Spleen (tissue), 11 donors: ENCODE measurements at regions not wholly inside any gene's neighbourhood (a gene's known extent, or its start where the extent isn't known, plus 50 kb on each side); places are given as distances from the start of the nearest gene placed in this dataset.

Source experiments
- DNase-seq: peaks from one replicate; pipeline ENCODE4 v3.0.0-alpha.2; 2020
- H3K27ac ChIP-seq, 8 donors: fragments of 200-600 bp; sonication (generic) in 7 of 8; 1 replicate in 4 of 8; 2 replicates in 4 of 8; pipeline versions ENCODE4 v1.5.0 to v1.8.0; 2016 to 2021; ENCODE audit warnings: inconsistent platforms in 4 of 8, mild to moderate bottlenecking in 4 of 8, moderate library complexity in 1 of 8
- H3K27me3 ChIP-seq, 7 donors: fragments of 200-600 bp; sonication (generic) in 6 of 7; replicated peaks in 1 of 7; 1 replicate in 4 of 7; 2 replicates in 3 of 7; pipeline versions ENCODE4 v1.5.0 to v1.8.0; 2016 to 2021; ENCODE audit warnings: inconsistent platforms in 3 of 7, mild to moderate bottlenecking in 1 of 7
- H3K36me3 ChIP-seq, 6 donors: fragments of 200-600 bp; sonication (generic) in 5 of 6; 1 replicate in 4 of 6; 2 replicates in 2 of 6; pipeline versions ENCODE4 v1.5.0 to v1.8.0; 2016 to 2021; ENCODE audit warnings: inconsistent platforms in 2 of 6
- H3K4me1 ChIP-seq, 6 donors: fragments of 200-600 bp; sonication (generic) in 5 of 6; 1 replicate in 3 of 6; 2 replicates in 3 of 6; pipeline versions ENCODE4 v1.5.0 to v1.8.0; 2016 to 2021; ENCODE audit warnings: inconsistent platforms in 3 of 6
- H3K4me3 ChIP-seq, 8 donors: fragments of 200-600 bp; sonication (generic) in 7 of 8; 1 replicate in 4 of 8; 2 replicates in 4 of 8; pipeline versions ENCODE4 v1.5.0 to v1.8.0; 2016 to 2021; ENCODE audit warnings: inconsistent platforms in 4 of 8, mild to moderate bottlenecking in 4 of 8, moderate library complexity in 2 of 8
- H3K9me3 ChIP-seq, 8 donors: fragments of 200-600 bp; sonication (generic) in 7 of 8; 1 replicate in 4 of 8; 2 replicates in 4 of 8; pipeline versions ENCODE4 v1.5.0 to v1.8.0; 2016 to 2021; ENCODE audit warnings: inconsistent platforms in 4 of 8
- CTCF ChIP-seq, 11 experiments: fragments of 200-600 bp in 7 of 11; fragments of 450-650 bp in 4 of 11; sonication (generic) in 4 of 11; IDR thresholded peaks in 8 of 11; conservative IDR thresholded peaks in 3 of 11; 1 replicate in 7 of 11; 2 replicates in 4 of 11; pipeline versions ENCODE4 v1.4.0 to v1.8.0; 2016 to 2021; ENCODE audit warnings: antibody characterized with exemption in 11 of 11, inconsistent platforms in 4 of 11, mild to moderate bottlenecking in 1 of 11
- POLR2A ChIP-seq, 3 donors: fragments of 450-650 bp; IDR thresholded peaks; one replicate each; pipeline ENCODE4 v1.5.1; 2017; ENCODE audit warnings: antibody characterized with exemption in 3 of 3, mild to moderate bottlenecking in 1 of 3
- POLR2AphosphoS5 ChIP-seq, 3 donors: sonication (generic); formaldehyde crosslinking; IDR thresholded peaks; one replicate each; pipeline ENCODE4 v1.5.1; 2017; ENCODE audit warnings: antibody characterized with exemption in 3 of 3
- whole genome bisulfite sequencing, 5 donors: extraction: QIAGEN DNeasy Blood & Tissue Kit in 3 of 5; methylation state at CpG; one replicate each; pipeline versions ENCODE4 v1.1.5 to v1.1.7; 2013 to 2018; 5-methylcytosine and 5-hydroxymethylcytosine counted together
- intact Hi-C: fragments of 100-400 bp; cut with DNase I; formaldehyde crosslinking; loops from one replicate; pipeline ENCODE4 v1.15.0; 2023; ENCODE audit warnings: low total_unique reads
- donor health status: healthy with polysubstance abuse.
- donor health status: DM: no; HTN: no; CAD: no; lungs with moderate emphysema.
- donor health status: DM: no; HTN: no; CAD: no.
- donor health status: Bipolar disorder and iron deficiency.
- donor health status: healthy.
- donor health status: DM: no; HTN: no; CAD: no.
- donor health status: DM: yes; HTN: yes; CAD: no.

GRCh38 chr12:16096273-16096849 lies 181.1 kb downstream of the SLC15A5 start:
- 66 to 91% (median 72%) methylated on average over 2 of the region's 2 CpGs for WGBS, 5 donors
- no peak for TF ChIP-seq CTCF (IDR thresholded peaks at IDR 0.05 in 8 of 11, conservative IDR thresholded peaks at IDR 0.05 in 3 of 11)
- no peak for TF ChIP-seq POLR2A (IDR thresholded peaks at IDR 0.05)
- TF ChIP-seq POLR2AphosphoS5 (IDR thresholded peaks at IDR 0.05): no peak
- Histone ChIP-seq H3K4me1 (no peaks in the 10 kb centered on the region), H3K4me3 (no peak overlapping the region), H3K9me3 (peaks cover 0 to 12% (median 0%) of the 10 kb centered on the region in 8 donors), H3K27me3 (no peaks in the 10 kb centered on the region), H3K36me3 (no peaks in the 10 kb centered on the region), H3K27ac (no peak overlapping the region)
- DNase-seq: no peak
- intact Hi-C loops: no loop called here

GRCh38 chr12:16095531-16096110 lies 181.9 kb downstream of the SLC15A5 start:
- no peak overlapping the region for H3K4me3 ChIP-seq
- H3K9me3 ChIP-seq: peaks cover 0 to 12% (median 0%) of the 10 kb centered on the region in 8 donors
- H3K27ac ChIP-seq: no peak overlapping the region
- H3K4me1 ChIP-seq: no peaks in the 10 kb centered on the region
- H3K36me3 ChIP-seq: no peaks in the 10 kb centered on the region
- DNase-seq: no peak
- no peaks in the 10 kb centered on the region for H3K27me3 ChIP-seq
- WGBS, 5 donors: 41 to 55% (median 44%) methylated on average over 4 of the region's 4 CpGs
- intact Hi-C loops: no loop called here
- no peak for TF ChIP-seq POLR2A (IDR thresholded peaks at IDR 0.05)
- TF ChIP-seq CTCF (IDR thresholded peaks at IDR 0.05 in 8 of 11, conservative IDR thresholded peaks at IDR 0.05 in 3 of 11): no peak
- no peak for TF ChIP-seq POLR2AphosphoS5 (IDR thresholded peaks at IDR 0.05)

DNA sequence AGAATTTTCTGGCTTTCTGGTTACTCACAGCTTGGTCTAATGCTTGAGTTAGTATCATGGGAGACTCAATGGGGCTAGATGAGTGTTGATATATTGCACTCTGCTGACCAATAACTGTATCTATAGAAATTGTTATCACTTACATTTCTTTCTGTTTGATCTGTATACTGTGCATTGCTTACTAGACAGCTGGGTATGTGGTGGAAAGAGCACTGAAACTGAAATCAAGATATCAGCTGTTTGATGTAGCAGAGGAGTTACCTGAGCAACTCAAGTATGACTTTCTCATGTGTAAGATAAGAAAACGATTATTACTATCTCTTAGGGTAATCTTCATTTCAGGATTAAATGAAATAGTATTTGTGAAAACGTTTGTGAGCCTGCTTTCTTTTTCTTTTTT lies 183.0 kb downstream of the SLC15A5 start:
- no peak for DNase-seq
- Histone ChIP-seq H3K4me3 (no peak overlapping the region), H3K36me3 (no peaks in the 10 kb centered on the region), H3K4me1 (no peaks in the 10 kb centered on the region), H3K9me3 (peaks cover 0 to 12% (median 0%) of the 10 kb centered on the region in 8 donors), H3K27me3 (no peaks in the 10 kb centered on the region), H3K27ac (no peak overlapping the region)
- TF ChIP-seq CTCF (IDR thresholded peaks at IDR 0.05 in 8 of 11, conservative IDR thresholded peaks at IDR 0.05 in 3 of 11): no peak
- TF ChIP-seq POLR2AphosphoS5 (IDR thresholded peaks at IDR 0.05): no peak
- TF ChIP-seq POLR2A (IDR thresholded peaks at IDR 0.05): no peak
- intact Hi-C loops: no loop called here
- WGBS, 5 donors: 34 to 52% (median 38%) methylated on average over 2 of the region's 2 CpGs

DNA sequence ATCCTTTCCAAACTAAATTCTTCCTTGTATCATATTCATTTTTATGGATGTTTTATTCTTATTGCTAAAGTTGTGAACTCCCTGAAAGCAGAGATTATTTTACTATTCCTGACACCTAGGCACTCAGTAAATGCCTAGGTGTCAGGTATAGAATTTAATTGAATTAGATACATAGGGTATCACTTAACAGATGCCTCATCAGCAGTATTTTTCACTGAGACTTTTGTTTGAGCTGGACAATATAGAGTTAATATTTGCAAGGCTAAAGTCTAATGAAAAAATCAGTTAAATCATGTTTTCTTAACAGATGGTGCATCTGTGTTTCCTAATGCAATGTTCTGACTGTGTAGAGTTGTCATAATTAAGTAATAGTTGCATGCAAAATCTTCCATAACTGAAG lies 182.7 kb downstream of the DERA start:
- Histone ChIP-seq H3K4me1 (no peaks in the 10 kb centered on the region), H3K4me3 (no peak overlapping the region), H3K27me3 (no peaks in the 10 kb centered on the region), H3K36me3 (no peaks in the 10 kb centered on the region), H3K27ac (no peak overlapping the region), H3K9me3 (peaks cover 0 to 12% (median 0%) of the 10 kb centered on the region in 8 donors)
- TF ChIP-seq POLR2A (IDR thresholded peaks at IDR 0.05): no peak
- no peak for TF ChIP-seq CTCF (IDR thresholded peaks at IDR 0.05 in 8 of 11, conservative IDR thresholded peaks at IDR 0.05 in 3 of 11)
- no peak for TF ChIP-seq POLR2AphosphoS5 (IDR thresholded peaks at IDR 0.05)
- DNase-seq: no peak
- intact Hi-C loops: no loop called here
